ENCODE measurements at regions not wholly inside any gene's neighbourhood (a gene's known extent, or its start where the extent isn't known, plus 50 kb on each side); places are given as distances from the start of the nearest gene placed in this dataset.

GRCh38 chr9:13017260-13017659, 242.4 kb downstream of the LURAP1L start:
- no peak for TF ChIP-seq EZH2 (IDR thresholded peaks at IDR 0.05; ENCODE audit: insufficient read depth, poor library complexity, severe bottlenecking)
- no peak for TF ChIP-seq EZH2phosphoT487 (IDR thresholded peaks at IDR 0.05; ENCODE audit: insufficient read depth, low read depth)
